ENCODE measurements at regions not wholly inside any gene's neighbourhood (a gene's known extent, or its start where the extent isn't known, plus 50 kb on each side); places are given as distances from the start of the nearest gene placed in this dataset.
A peak's percentile ranks its signal among the peaks of the same experiment; 100 is the strongest.

GRCh38 chr5:2173151-2173834, 290.6 kb upstream of the IRX4 start:
- Mint-ChIP-seq H3K36me3 (no peaks in the 10 kb centered on the region), H3K9me3 (no peaks in the 10 kb centered on the region), H3K27ac (peak overlapping the region; percentile 25), H3K4me1 (peaks cover 31% of the 10 kb centered on the region), H3K27me3 (ENCODE audit: insufficient read depth, low read depth) (peaks cover 17% of the 10 kb centered on the region), H3K4me3 (no peak overlapping the region)
- H3K27me3 ChIP-seq = no peaks in the 10 kb centered on the region
- H4K20me1 ChIP-seq (ENCODE audit: low read depth) = no peaks in the 10 kb centered on the region
- H3K36me3 ChIP-seq = no peaks in the 10 kb centered on the region
- H2AFZ ChIP-seq (replicated peaks) = peak overlapping the region; percentile 2
- no peak for DNase-seq (ENCODE audit: low spot score)
- TF ChIP-seq EZH2phosphoT487 (IDR thresholded peaks at IDR 0.05) = no peak
- no peak for TF ChIP-seq CTCF (IDR thresholded peaks at IDR 0.05)
- TF ChIP-seq EZH2 (IDR thresholded peaks at IDR 0.05) = no peak
- no peak overlapping the region for H3K4me2 ChIP-seq
- no peaks in the 10 kb centered on the region for H3K79me2 ChIP-seq (ENCODE audit: low read depth)
- no peak overlapping the region for H3K9ac ChIP-seq
- H3K9me3 ChIP-seq (ENCODE audit: low read depth) = no peaks in the 10 kb centered on the region
- H3K4me3 ChIP-seq = no peak overlapping the region
- H3K4me1 ChIP-seq = peaks cover 11% of the 10 kb centered on the region
- no peak overlapping the region for H3K27ac ChIP-seq
- peaks cover 6% of the 10 kb centered on the region for H3F3A ChIP-seq (ENCODE audit: low read depth)

- Histone ChIP-seq H3F3A (ENCODE audit: low read depth) (peaks cover 6% of the 10 kb centered on the region), H3K4me1 (peaks cover 11% of the 10 kb centered on the region), H4K20me1 (ENCODE audit: low read depth) (no peaks in the 10 kb centered on the region), H3K9ac (no peak overlapping the region), H3K4me2 (no peak overlapping the region), H2AFZ (replicated peaks) (no peak overlapping the region), H3K4me3 (no peak overlapping the region), H3K79me2 (ENCODE audit: low read depth) (no peaks in the 10 kb centered on the region), H3K9me3 (ENCODE audit: low read depth) (no peaks in the 10 kb centered on the region), H3K27me3 (no peaks in the 10 kb centered on the region), H3K36me3 (no peaks in the 10 kb centered on the region), H3K27ac (no peak overlapping the region)
- no peaks in the 10 kb centered on the region for H3K9me3 Mint-ChIP-seq
- peaks cover 17% of the 10 kb centered on the region for H3K27me3 Mint-ChIP-seq (ENCODE audit: insufficient read depth, low read depth)
- TF ChIP-seq EZH2 (IDR thresholded peaks at IDR 0.05) (no peak), CTCF (IDR thresholded peaks at IDR 0.05) (no peak), EZH2phosphoT487 (IDR thresholded peaks at IDR 0.05) (no peak)
- H3K27ac Mint-ChIP-seq = peak overlapping the region; percentile 8
- no peaks in the 10 kb centered on the region for H3K36me3 Mint-ChIP-seq
- no peak overlapping the region for H3K4me3 Mint-ChIP-seq
- DNase-seq (ENCODE audit: low spot score) = no peak
- peaks cover 34% of the 10 kb centered on the region for H3K4me1 Mint-ChIP-seq
These were observed 289.7 kb upstream of the IRX4 start for GRCh38 chr5:2172471-2172870.

GRCh38 chr5:2170761-2171160, 288.0 kb upstream of the IRX4 start:
- H2AFZ ChIP-seq (replicated peaks) = no peak overlapping the region
- H3K27me3 ChIP-seq = no peaks in the 10 kb centered on the region
- H3K36me3 Mint-ChIP-seq = no peaks in the 10 kb centered on the region
- peaks cover 37% of the 10 kb centered on the region for H3K4me1 Mint-ChIP-seq
- no peaks in the 10 kb centered on the region for H3K79me2 ChIP-seq (ENCODE audit: low read depth)
- DNase-seq (ENCODE audit: low spot score) = no peak
- H4K20me1 ChIP-seq (ENCODE audit: low read depth) = no peaks in the 10 kb centered on the region
- H3K27ac Mint-ChIP-seq = peak overlapping the region; percentile 89
- no peak overlapping the region for H3K4me2 ChIP-seq
- H3K4me3 ChIP-seq = no peak overlapping the region
- H3K9me3 Mint-ChIP-seq = no peaks in the 10 kb centered on the region
- H3F3A ChIP-seq (ENCODE audit: low read depth) = peaks cover 6% of the 10 kb centered on the region
- no peaks in the 10 kb centered on the region for H3K36me3 ChIP-seq
- H3K9me3 ChIP-seq (ENCODE audit: low read depth) = no peaks in the 10 kb centered on the region
- no peak overlapping the region for H3K4me3 Mint-ChIP-seq
- TF ChIP-seq CTCF (IDR thresholded peaks at IDR 0.05) (no peak), EZH2 (IDR thresholded peaks at IDR 0.05) (no peak), EZH2phosphoT487 (IDR thresholded peaks at IDR 0.05) (no peak)
- no peak overlapping the region for H3K9ac ChIP-seq
- no peak overlapping the region for H3K27ac ChIP-seq
- peaks cover 14% of the 10 kb centered on the region for H3K27me3 Mint-ChIP-seq (ENCODE audit: insufficient read depth, low read depth)
- peaks cover 11% of the 10 kb centered on the region for H3K4me1 ChIP-seq

All from neural progenitor cell (in vitro differentiated cells).